ENCODE measurements at regions not wholly inside any gene's neighbourhood (a gene's known extent, or its start where the extent isn't known, plus 50 kb on each side); places are given as distances from the start of the nearest gene placed in this dataset.

- Histone ChIP-seq H3K4me3 (no peak overlapping the region), H3K9me3 (replicated peaks; ENCODE audit: control insufficient read depth, insufficient read depth, low read depth, low read length) (no peaks in the 10 kb centered on the region), H3K27ac (ENCODE audit: extremely low read depth, low read depth, low read length) (no peak overlapping the region), H2AFZ (ENCODE audit: low read depth, low read length) (no peak overlapping the region), H3K4me1 (replicated peaks in 1 of 2; ENCODE audit: control insufficient read depth in 2 of 2, insufficient read depth in 2 of 2, low read length in 2 of 2) (no peaks in the 10 kb centered on the region), H3K27me3 (ENCODE audit: control insufficient read depth in 2 of 2, insufficient read depth in 2 of 2, low read length in 2 of 2) (no peaks in the 10 kb centered on the region), H3K9ac (ENCODE audit: insufficient read depth in 1 of 2, low read depth in 2 of 2, low read length in 2 of 2) (no peak overlapping the region), H3K36me3 (ENCODE audit: control insufficient read depth, insufficient read depth, low read length) (no peaks in the 10 kb centered on the region), H3K4me2 (ENCODE audit: insufficient read depth, low read length) (no peak overlapping the region), H3K9me1 (ENCODE audit: control insufficient read depth, insufficient read depth, low read length) (no peaks in the 10 kb centered on the region), H4K20me1 (replicated peaks; ENCODE audit: control insufficient read depth, insufficient read depth, low read length) (no peaks in the 10 kb centered on the region), H3K79me2 (ENCODE audit: control insufficient read depth, insufficient read depth, low read length) (no peaks in the 10 kb centered on the region)
- no peak for DNase-seq (ENCODE audit: extremely low read depth in 1 of 4, low spot score in 3 of 4)
- intact Hi-C loops (cut with micrococcal nuclease) (no loop called here), in situ Hi-C loops (cut with MboI) (no loop called here)
- no peak for FAIRE-seq
- CTCF ChIA-PET (ENCODE audit: low intra/inter-chr PET ratio): no interaction called here
- ATAC-seq: no peak
- POLR2A ChIA-PET: no interaction called here
- no TSS peak for BruUV-seq (replicated peaks)
- TF ChIP-seq, protein P1, sequence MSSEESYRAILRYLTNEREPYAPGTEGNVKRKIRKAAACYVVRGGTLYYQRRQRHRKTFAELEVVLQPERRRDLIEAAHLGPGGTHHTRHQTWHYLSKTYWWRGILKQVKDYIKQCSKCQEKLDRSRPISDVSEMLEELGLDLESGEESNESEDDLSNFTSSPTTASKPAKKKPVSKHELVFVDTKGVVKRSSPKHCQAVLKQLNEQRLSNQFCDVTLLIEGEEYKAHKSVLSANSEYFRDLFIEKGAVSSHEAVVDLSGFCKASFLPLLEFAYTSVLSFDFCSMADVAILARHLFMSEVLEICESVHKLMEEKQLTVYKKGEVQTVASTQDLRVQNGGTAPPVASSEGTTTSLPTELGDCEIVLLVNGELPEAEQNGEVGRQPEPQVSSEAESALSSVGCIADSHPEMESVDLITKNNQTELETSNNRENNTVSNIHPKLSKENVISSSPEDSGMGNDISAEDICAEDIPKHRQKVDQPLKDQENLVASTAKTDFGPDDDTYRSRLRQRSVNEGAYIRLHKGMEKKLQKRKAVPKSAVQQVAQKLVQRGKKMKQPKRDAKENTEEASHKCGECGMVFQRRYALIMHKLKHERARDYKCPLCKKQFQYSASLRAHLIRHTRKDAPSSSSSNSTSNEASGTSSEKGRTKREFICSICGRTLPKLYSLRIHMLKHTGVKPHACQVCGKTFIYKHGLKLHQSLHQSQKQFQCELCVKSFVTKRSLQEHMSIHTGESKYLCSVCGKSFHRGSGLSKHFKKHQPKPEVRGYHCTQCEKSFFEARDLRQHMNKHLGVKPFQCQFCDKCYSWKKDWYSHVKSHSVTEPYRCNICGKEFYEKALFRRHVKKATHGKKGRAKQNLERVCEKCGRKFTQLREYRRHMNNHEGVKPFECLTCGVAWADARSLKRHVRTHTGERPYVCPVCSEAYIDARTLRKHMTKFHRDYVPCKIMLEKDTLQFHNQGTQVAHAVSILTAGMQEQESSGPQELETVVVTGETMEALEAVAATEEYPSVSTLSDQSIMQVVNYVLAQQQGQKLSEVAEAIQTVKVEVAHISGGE (CRISPR knock-in tag; IDR thresholded peaks at IDR 0.05): no peak
- TF ChIP-seq, protein P2, sequence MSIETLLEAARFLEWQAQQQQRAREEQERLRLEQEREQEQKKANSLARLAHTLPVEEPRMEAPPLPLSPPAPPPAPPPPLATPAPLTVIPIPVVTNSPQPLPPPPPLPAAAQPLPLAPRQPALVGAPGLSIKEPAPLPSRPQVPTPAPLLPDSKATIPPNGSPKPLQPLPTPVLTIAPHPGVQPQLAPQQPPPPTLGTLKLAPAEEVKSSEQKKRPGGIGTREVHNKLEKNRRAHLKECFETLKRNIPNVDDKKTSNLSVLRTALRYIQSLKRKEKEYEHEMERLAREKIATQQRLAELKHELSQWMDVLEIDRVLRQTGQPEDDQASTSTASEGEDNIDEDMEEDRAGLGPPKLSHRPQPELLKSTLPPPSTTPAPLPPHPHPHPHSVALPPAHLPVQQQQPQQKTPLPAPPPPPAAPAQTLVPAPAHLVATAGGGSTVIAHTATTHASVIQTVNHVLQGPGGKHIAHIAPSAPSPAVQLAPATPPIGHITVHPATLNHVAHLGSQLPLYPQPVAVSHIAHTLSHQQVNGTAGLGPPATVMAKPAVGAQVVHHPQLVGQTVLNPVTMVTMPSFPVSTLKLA (conservative IDR thresholded peaks at IDR 0.05): no peak
- TF ChIP-seq FOS (IDR thresholded peaks at IDR 0.05; ENCODE audit: extremely low read depth, insufficient read length) (no peak), ZNF384 (IDR thresholded peaks at IDR 0.05; ENCODE audit: low read depth, low read length) (no peak)
Observed at GRCh38 chr6:54719131-54719530, 127.4 kb upstream of the FAM83B start.
